HL-60 (cell line): ENCODE measurements at regions not wholly inside any gene's neighbourhood (a gene's known extent, or its start where the extent isn't known, plus 50 kb on each side); places are given as distances from the start of the nearest gene placed in this dataset.

ENCODE experiments used
- DNase-seq, 2 experiments: peaks; one replicate each; pipeline ENCODE4 v3.0.0-alpha.2; 2010 to 2020; ENCODE audit warnings: low read depth in 1 of 2, low spot score in 1 of 2
- H3K27ac ChIP-seq: fragments of 250-450 bp; sonication (Bioruptor Pico); replicated peaks from 2 replicates; pipeline ENCODE4 v1.5.1; 2020; ENCODE audit warnings: mild to moderate bottlenecking, moderate library complexity
- H3K27me3 ChIP-seq: fragments of 250-450 bp; sonication (Bioruptor Pico); 2 replicates; pipeline ENCODE4 v1.5.1; 2021; ENCODE audit warnings: mild to moderate bottlenecking, moderate library complexity; ENCODE audit not compliant: insufficient read depth, poor library complexity, severe bottlenecking
- H3K4me3 ChIP-seq: replicated peaks from 2 replicates; pipeline ENCODE4 v1.5.1; 2011; ENCODE audit warnings: mild to moderate bottlenecking, control low read depth, low read length; ENCODE audit not compliant: insufficient read depth
- GABPA ChIP-seq: IDR thresholded peaks from 2 replicates; pipeline ENCODE4 v1.6.1; 2012; ENCODE audit warnings: low read depth
- POLR2AphosphoS5 ChIP-seq: IDR thresholded peaks from 2 replicates; pipeline ENCODE4 v1.6.1; 2012; ENCODE audit warnings: low read depth
- SPI1 ChIP-seq: IDR thresholded peaks from 2 replicates; pipeline ENCODE4 v1.6.1; 2012; ENCODE audit warnings: low read depth, mild to moderate bottlenecking, borderline replicate concordance
- TF ChIP-seq, protein P1 (sequence below): IDR thresholded peaks from 2 replicates; pipeline ENCODE4 v1.6.1; 2012; ENCODE audit warnings: low read depth; ENCODE audit not compliant: insufficient replicate concordance
- TF ChIP-seq, protein P2 (sequence below): IDR thresholded peaks from one replicate; pipeline ENCODE4 v1.5.1; 2011; ENCODE audit warnings: low read length, control low read depth, inconsistent platforms; ENCODE audit not compliant: insufficient read depth

GRCh38 chr16:54847609-54848008 lies 83.1 kb upstream of the IRX5 start:
- no peaks in the 10 kb centered on the region for H3K27me3 ChIP-seq
- no peak overlapping the region for H3K4me3 ChIP-seq
- H3K27ac ChIP-seq: no peak overlapping the region
- no peak for TF ChIP-seq POLR2AphosphoS5
- TF ChIP-seq, protein P1, sequence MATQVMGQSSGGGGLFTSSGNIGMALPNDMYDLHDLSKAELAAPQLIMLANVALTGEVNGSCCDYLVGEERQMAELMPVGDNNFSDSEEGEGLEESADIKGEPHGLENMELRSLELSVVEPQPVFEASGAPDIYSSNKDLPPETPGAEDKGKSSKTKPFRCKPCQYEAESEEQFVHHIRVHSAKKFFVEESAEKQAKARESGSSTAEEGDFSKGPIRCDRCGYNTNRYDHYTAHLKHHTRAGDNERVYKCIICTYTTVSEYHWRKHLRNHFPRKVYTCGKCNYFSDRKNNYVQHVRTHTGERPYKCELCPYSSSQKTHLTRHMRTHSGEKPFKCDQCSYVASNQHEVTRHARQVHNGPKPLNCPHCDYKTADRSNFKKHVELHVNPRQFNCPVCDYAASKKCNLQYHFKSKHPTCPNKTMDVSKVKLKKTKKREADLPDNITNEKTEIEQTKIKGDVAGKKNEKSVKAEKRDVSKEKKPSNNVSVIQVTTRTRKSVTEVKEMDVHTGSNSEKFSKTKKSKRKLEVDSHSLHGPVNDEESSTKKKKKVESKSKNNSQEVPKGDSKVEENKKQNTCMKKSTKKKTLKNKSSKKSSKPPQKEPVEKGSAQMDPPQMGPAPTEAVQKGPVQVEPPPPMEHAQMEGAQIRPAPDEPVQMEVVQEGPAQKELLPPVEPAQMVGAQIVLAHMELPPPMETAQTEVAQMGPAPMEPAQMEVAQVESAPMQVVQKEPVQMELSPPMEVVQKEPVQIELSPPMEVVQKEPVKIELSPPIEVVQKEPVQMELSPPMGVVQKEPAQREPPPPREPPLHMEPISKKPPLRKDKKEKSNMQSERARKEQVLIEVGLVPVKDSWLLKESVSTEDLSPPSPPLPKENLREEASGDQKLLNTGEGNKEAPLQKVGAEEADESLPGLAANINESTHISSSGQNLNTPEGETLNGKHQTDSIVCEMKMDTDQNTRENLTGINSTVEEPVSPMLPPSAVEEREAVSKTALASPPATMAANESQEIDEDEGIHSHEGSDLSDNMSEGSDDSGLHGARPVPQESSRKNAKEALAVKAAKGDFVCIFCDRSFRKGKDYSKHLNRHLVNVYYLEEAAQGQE: no peak
- TF ChIP-seq, protein P2, sequence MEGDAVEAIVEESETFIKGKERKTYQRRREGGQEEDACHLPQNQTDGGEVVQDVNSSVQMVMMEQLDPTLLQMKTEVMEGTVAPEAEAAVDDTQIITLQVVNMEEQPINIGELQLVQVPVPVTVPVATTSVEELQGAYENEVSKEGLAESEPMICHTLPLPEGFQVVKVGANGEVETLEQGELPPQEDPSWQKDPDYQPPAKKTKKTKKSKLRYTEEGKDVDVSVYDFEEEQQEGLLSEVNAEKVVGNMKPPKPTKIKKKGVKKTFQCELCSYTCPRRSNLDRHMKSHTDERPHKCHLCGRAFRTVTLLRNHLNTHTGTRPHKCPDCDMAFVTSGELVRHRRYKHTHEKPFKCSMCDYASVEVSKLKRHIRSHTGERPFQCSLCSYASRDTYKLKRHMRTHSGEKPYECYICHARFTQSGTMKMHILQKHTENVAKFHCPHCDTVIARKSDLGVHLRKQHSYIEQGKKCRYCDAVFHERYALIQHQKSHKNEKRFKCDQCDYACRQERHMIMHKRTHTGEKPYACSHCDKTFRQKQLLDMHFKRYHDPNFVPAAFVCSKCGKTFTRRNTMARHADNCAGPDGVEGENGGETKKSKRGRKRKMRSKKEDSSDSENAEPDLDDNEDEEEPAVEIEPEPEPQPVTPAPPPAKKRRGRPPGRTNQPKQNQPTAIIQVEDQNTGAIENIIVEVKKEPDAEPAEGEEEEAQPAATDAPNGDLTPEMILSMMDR: no peak
- no peak for DNase-seq

GRCh38 chr16:54847207-54847606 lies 83.5 kb upstream of the IRX5 start:
- no peak overlapping the region for H3K4me3 ChIP-seq
- TF ChIP-seq, protein P1: no peak
- TF ChIP-seq POLR2AphosphoS5: no peak
- TF ChIP-seq, protein P2: no peak
- no peak for TF ChIP-seq GABPA
- TF ChIP-seq SPI1: no peak
- H3K27me3 ChIP-seq: no peaks in the 10 kb centered on the region
- no peak for DNase-seq
- H3K27ac ChIP-seq: no peak overlapping the region

DNA sequence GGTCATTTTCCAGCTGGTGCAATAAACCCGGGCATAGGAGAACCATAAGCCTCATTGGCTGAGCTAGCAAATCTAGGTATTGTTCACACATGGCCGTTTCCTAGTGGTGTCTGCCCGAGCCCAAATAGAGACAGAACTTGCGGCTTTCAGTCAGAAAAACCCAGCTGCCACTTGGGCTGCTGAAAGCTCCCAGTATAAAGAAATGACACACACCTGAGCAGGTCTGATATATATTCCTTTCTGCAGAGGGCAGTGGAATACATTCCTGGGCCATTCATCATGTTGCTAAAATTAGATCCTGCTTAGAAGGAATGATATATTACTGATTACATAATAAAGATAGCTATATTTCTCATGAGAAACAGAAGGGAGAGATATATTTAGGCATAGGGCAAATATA lies 83.9 kb upstream of the IRX5 start:
- DNase-seq: no peak

More for the DNA sequence above, 83.9 kb upstream of the IRX5 start:
- no peaks in the 10 kb centered on the region for H3K27me3 ChIP-seq
- no peak overlapping the region for H3K27ac ChIP-seq
- no peak overlapping the region for H3K4me3 ChIP-seq
- TF ChIP-seq GABPA: no peak
- TF ChIP-seq, protein P2: no peak
- TF ChIP-seq, protein P1: no peak
- no peak for TF ChIP-seq POLR2AphosphoS5
- no peak for TF ChIP-seq SPI1
